ENCODE measurements at regions not wholly inside any gene's neighbourhood (a gene's known extent, or its start where the extent isn't known, plus 50 kb on each side); places are given as distances from the start of the nearest gene placed in this dataset.

GRCh38 chr5:162520878-162521277 lies 453.3 kb downstream of the GABRG2 start:
- no peak overlapping the region for H3K4me3 ChIP-seq
- peaks cover 0 to 18% (median 0%) of the 10 kb centered on the region in 3 donors for H3K9me3 ChIP-seq
- no peak for ATAC-seq
- TF ChIP-seq EP300 (IDR thresholded peaks at IDR 0.05) (no peak), POLR2A (IDR thresholded peaks at IDR 0.05) (no peak), POLR2AphosphoS5 (IDR thresholded peaks at IDR 0.05) (no peak), CTCF (IDR thresholded peaks at IDR 0.05) (no peak)
- H3K36me3 ChIP-seq = no peaks in the 10 kb centered on the region
- WGBS, 2 donors (ENCODE audit: low coverage in 1 of 2) = 88% methylated on average over 1 of the region's 1 CpG; no CpG with 5 or more reads in 1 of the 2 donors
- H3K4me1 ChIP-seq = no peaks in the 10 kb centered on the region
- H3K27ac ChIP-seq = no peak overlapping the region
- no peaks in the 10 kb centered on the region for H3K27me3 ChIP-seq

GRCh38 chr5:162529209-162529608 lies 461.6 kb downstream of the GABRG2 start:
- H3K27ac ChIP-seq = no peak overlapping the region
- H3K27me3 ChIP-seq = no peaks in the 10 kb centered on the region
- ATAC-seq = no peak
- H3K9me3 ChIP-seq = no peaks in the 10 kb centered on the region
- 42 to 78% methylated on average over 1 of the region's 1 CpG for WGBS, 2 donors (ENCODE audit: low coverage in 1 of 2)
- H3K4me3 ChIP-seq = no peak overlapping the region
- TF ChIP-seq POLR2AphosphoS5 (IDR thresholded peaks at IDR 0.05) (no peak), EP300 (IDR thresholded peaks at IDR 0.05) (no peak), CTCF (IDR thresholded peaks at IDR 0.05) (no peak), POLR2A (IDR thresholded peaks at IDR 0.05) (no peak)
- no peaks in the 10 kb centered on the region for H3K4me1 ChIP-seq
- H3K36me3 ChIP-seq = no peaks in the 10 kb centered on the region

GRCh38 chr5:162529886-162530285 lies 462.3 kb downstream of the GABRG2 start:
- Histone ChIP-seq H3K9me3 (no peaks in the 10 kb centered on the region), H3K27me3 (no peaks in the 10 kb centered on the region), H3K4me3 (no peak overlapping the region), H3K36me3 (no peaks in the 10 kb centered on the region), H3K27ac (no peak overlapping the region), H3K4me1 (no peaks in the 10 kb centered on the region)
- WGBS, 2 donors (ENCODE audit: low coverage in 1 of 2) = 86 to 91% methylated on average over 2 of the region's 2 CpGs
- TF ChIP-seq EP300 (IDR thresholded peaks at IDR 0.05) = no peak
- no peak for TF ChIP-seq CTCF (IDR thresholded peaks at IDR 0.05)
- no peak for TF ChIP-seq POLR2A (IDR thresholded peaks at IDR 0.05)
- TF ChIP-seq POLR2AphosphoS5 (IDR thresholded peaks at IDR 0.05) = no peak
- ATAC-seq = no peak

- no peak for TF ChIP-seq EP300 (IDR thresholded peaks at IDR 0.05)
- TF ChIP-seq CTCF (IDR thresholded peaks at IDR 0.05) = no peak
- no peak for TF ChIP-seq POLR2A (IDR thresholded peaks at IDR 0.05)
- no peak for TF ChIP-seq POLR2AphosphoS5 (IDR thresholded peaks at IDR 0.05)
- 53 to 65% methylated on average over 2 of the region's 2 CpGs for WGBS, 2 donors (ENCODE audit: low coverage in 1 of 2)
- ATAC-seq = no peak
- no peaks in the 10 kb centered on the region for H3K9me3 ChIP-seq
- no peaks in the 10 kb centered on the region for H3K4me1 ChIP-seq
- H3K36me3 ChIP-seq = no peaks in the 10 kb centered on the region
- H3K27me3 ChIP-seq = no peaks in the 10 kb centered on the region
- no peak overlapping the region for H3K27ac ChIP-seq
- H3K4me3 ChIP-seq = no peak overlapping the region
Observed at GRCh38 chr5:162543437-162543836, 475.9 kb downstream of the GABRG2 start.

- Histone ChIP-seq H3K27me3 (no peaks in the 10 kb centered on the region), H3K4me3 (no peak overlapping the region), H3K9me3 (no peaks in the 10 kb centered on the region), H3K4me1 (no peaks in the 10 kb centered on the region), H3K36me3 (no peaks in the 10 kb centered on the region), H3K27ac (no peak overlapping the region)
- TF ChIP-seq POLR2AphosphoS5 (IDR thresholded peaks at IDR 0.05) = no peak
- no peak for TF ChIP-seq EP300 (IDR thresholded peaks at IDR 0.05)
- TF ChIP-seq CTCF (IDR thresholded peaks at IDR 0.05) = no peak
- no peak for TF ChIP-seq POLR2A (IDR thresholded peaks at IDR 0.05)
- WGBS, 2 donors (ENCODE audit: low coverage in 1 of 2) = 85 to 93% methylated on average over 2 of the region's 2 CpGs
- no peak for ATAC-seq
Observed at GRCh38 chr5:162544905-162545304, 477.3 kb downstream of the GABRG2 start.
